Neural progenitor cell (in vitro differentiated cells): ENCODE measurements at regions not wholly inside any gene's neighbourhood (a gene's known extent, or its start where the extent isn't known, plus 50 kb on each side); places are given as distances from the start of the nearest gene placed in this dataset.

Source experiments
- DNase-seq: peaks from one replicate; pipeline ENCODE4 v3.0.0-alpha.2; 2016; ENCODE audit warnings: low spot score
- H2AFZ ChIP-seq: fragments of 200-600 bp; sonication (generic); replicated peaks from 2 replicates; pipeline ENCODE4 v1.6.1; 2016; ENCODE audit warnings: antibody characterized with exemption
- H3F3A ChIP-seq: fragments of 200-600 bp; sonication (generic); 2 replicates; pipeline ENCODE4 v1.6.1; 2016; ENCODE audit warnings: antibody characterized with exemption, low read depth
- H3K27ac ChIP-seq: fragments of 200-600 bp; sonication (generic); 2 replicates; pipeline ENCODE4 v1.5.1; 2016; ENCODE audit warnings: mild to moderate bottlenecking
- H3K27me3 ChIP-seq: fragments of 200-600 bp; sonication (generic); 2 replicates; pipeline ENCODE4 v1.6.1; 2016; ENCODE audit warnings: mild to moderate bottlenecking, moderate library complexity
- H3K36me3 ChIP-seq: fragments of 200-600 bp; sonication (generic); 2 replicates; pipeline ENCODE4 v1.5.1; 2016
- H3K4me1 ChIP-seq: fragments of 200-600 bp; sonication (generic); 2 replicates; pipeline ENCODE4 v1.6.1; 2016; ENCODE audit warnings: mixed run types
- H3K4me2 ChIP-seq: fragments of 200-600 bp; sonication (generic); 2 replicates; pipeline ENCODE4 v1.6.1; 2016
- H3K4me3 ChIP-seq: fragments of 200-600 bp; sonication (generic); 2 replicates; pipeline ENCODE4 v1.5.1; 2016
- H3K79me2 ChIP-seq: fragments of 200-600 bp; sonication (generic); 2 replicates; pipeline ENCODE4 v1.6.1; 2016; ENCODE audit warnings: low read depth
- H3K9ac ChIP-seq: fragments of 200-600 bp; sonication (generic); 2 replicates; pipeline ENCODE4 v1.6.1; 2016
- H3K9me3 ChIP-seq: fragments of 200-600 bp; sonication (generic); 2 replicates; pipeline ENCODE4 v1.5.1; 2016; ENCODE audit warnings: low read depth
- H4K20me1 ChIP-seq: fragments of 200-600 bp; sonication (generic); 2 replicates; pipeline ENCODE4 v1.6.1; 2016; ENCODE audit warnings: low read depth
- H3K27ac Mint-ChIP-seq: 3 replicates; pipeline ENCODE4 v1.8.0; 2021; ENCODE audit warnings: mixed read lengths
- H3K27me3 Mint-ChIP-seq: 2 replicates; pipeline ENCODE4 v1.8.0; 2022; ENCODE audit warnings: low read depth, mild to moderate bottlenecking, inconsistent platforms, moderate library complexity, mixed read lengths; ENCODE audit not compliant: insufficient read depth
- H3K36me3 Mint-ChIP-seq: 3 replicates; pipeline ENCODE4 v1.8.0; 2021; ENCODE audit warnings: mixed read lengths
- H3K4me1 Mint-ChIP-seq: 3 replicates; pipeline ENCODE4 v1.8.0; 2021; ENCODE audit warnings: mixed read lengths
- H3K4me3 Mint-ChIP-seq: 3 replicates; pipeline ENCODE4 v1.8.0; 2021; ENCODE audit warnings: mild to moderate bottlenecking, moderate library complexity, mixed read lengths
- H3K9me3 Mint-ChIP-seq: 3 replicates; pipeline ENCODE4 v1.8.0; 2020; ENCODE audit warnings: mixed read lengths
- CTCF ChIP-seq: fragments of 200-600 bp; sonication (generic); IDR thresholded peaks from 2 replicates; pipeline ENCODE4 v1.5.1; 2017; ENCODE audit warnings: antibody characterized with exemption, mild to moderate bottlenecking
- EZH2 ChIP-seq: fragments of 200-600 bp; sonication (generic); IDR thresholded peaks from 2 replicates; pipeline ENCODE4 v1.6.1; 2017; ENCODE audit warnings: antibody characterized with exemption, mild to moderate bottlenecking, moderate library complexity
- EZH2phosphoT487 ChIP-seq: fragments of 200-600 bp; sonication (generic); IDR thresholded peaks from 2 replicates; pipeline ENCODE4 v1.6.1; 2017; ENCODE audit warnings: antibody characterized with exemption

GRCh38 chr15:26358708-26359107, 414.2 kb downstream of the GABRB3 start:
- no peaks in the 10 kb centered on the region for H3K4me1 ChIP-seq
- H3K27me3 Mint-ChIP-seq: no peaks in the 10 kb centered on the region
- H3K9me3 Mint-ChIP-seq: peaks cover 3% of the 10 kb centered on the region
- H3K36me3 Mint-ChIP-seq: no peaks in the 10 kb centered on the region
- no peaks in the 10 kb centered on the region for H3K9me3 ChIP-seq
- H3K36me3 ChIP-seq: no peaks in the 10 kb centered on the region
- no peak for DNase-seq
- no peaks in the 10 kb centered on the region for H3K27me3 ChIP-seq
- H3K4me2 ChIP-seq: no peak overlapping the region
- H4K20me1 ChIP-seq: no peaks in the 10 kb centered on the region
- peaks cover 15% of the 10 kb centered on the region for H3K4me1 Mint-ChIP-seq
- no peak overlapping the region for H3K4me3 ChIP-seq
- H3K79me2 ChIP-seq: no peaks in the 10 kb centered on the region
- TF ChIP-seq EZH2phosphoT487 (no peak), CTCF (no peak), EZH2 (no peak)
- H3F3A ChIP-seq: no peaks in the 10 kb centered on the region
- H3K4me3 Mint-ChIP-seq: no peak overlapping the region
- H3K9ac ChIP-seq: no peak overlapping the region
- no peak overlapping the region for H3K27ac Mint-ChIP-seq
- no peak overlapping the region for H2AFZ ChIP-seq
- H3K27ac ChIP-seq: no peak overlapping the region

- H3K9me3 Mint-ChIP-seq: no peaks in the 10 kb centered on the region
- no peaks in the 10 kb centered on the region for H3K27me3 ChIP-seq
These were observed 415.2 kb downstream of the GABRB3 start for GRCh38 chr15:26357653-26358052.

GRCh38 chr15:26355472-26356074, 417.3 kb downstream of the GABRB3 start:
- H3K27ac Mint-ChIP-seq: no peak overlapping the region
- H3K4me1 ChIP-seq: no peaks in the 10 kb centered on the region

More at GRCh38 chr15:26357653-26358052, 415.2 kb downstream of the GABRB3 start:
- Mint-ChIP-seq H3K36me3 (no peaks in the 10 kb centered on the region), H3K27ac (no peak overlapping the region), H3K4me3 (no peak overlapping the region), H3K4me1 (peaks cover 15% of the 10 kb centered on the region), H3K27me3 (peaks cover 3% of the 10 kb centered on the region)
- no peak overlapping the region for H3K4me2 ChIP-seq
- no peaks in the 10 kb centered on the region for H3K79me2 ChIP-seq
- no peak overlapping the region for H2AFZ ChIP-seq
- no peak overlapping the region for H3K9ac ChIP-seq
- no peak for DNase-seq
- no peaks in the 10 kb centered on the region for H3K9me3 ChIP-seq
- no peaks in the 10 kb centered on the region for H3F3A ChIP-seq
- H3K4me1 ChIP-seq: no peaks in the 10 kb centered on the region
- H3K4me3 ChIP-seq: no peak overlapping the region
- H3K36me3 ChIP-seq: no peaks in the 10 kb centered on the region
- no peak for TF ChIP-seq EZH2phosphoT487
- no peak for TF ChIP-seq CTCF
- no peak for TF ChIP-seq EZH2
- no peaks in the 10 kb centered on the region for H4K20me1 ChIP-seq
- H3K27ac ChIP-seq: no peak overlapping the region

More at GRCh38 chr15:26355472-26356074, 417.3 kb downstream of the GABRB3 start:
- H3K4me1 Mint-ChIP-seq: peaks cover 15% of the 10 kb centered on the region
- no peak overlapping the region for H3K4me2 ChIP-seq
- H3K9me3 ChIP-seq: no peaks in the 10 kb centered on the region
- peaks cover 3% of the 10 kb centered on the region for H3K27me3 Mint-ChIP-seq
- no peaks in the 10 kb centered on the region for H3K9me3 Mint-ChIP-seq
- no peaks in the 10 kb centered on the region for H3K79me2 ChIP-seq
- no peak overlapping the region for H3K27ac ChIP-seq
- no peaks in the 10 kb centered on the region for H3K36me3 ChIP-seq
- H3K4me3 Mint-ChIP-seq: no peak overlapping the region
- H2AFZ ChIP-seq: no peak overlapping the region
- no peak overlapping the region for H3K4me3 ChIP-seq
- no peak for DNase-seq
- H3K9ac ChIP-seq: no peak overlapping the region
- no peaks in the 10 kb centered on the region for H3K27me3 ChIP-seq
- TF ChIP-seq EZH2: no peak
- no peak for TF ChIP-seq EZH2phosphoT487
- TF ChIP-seq CTCF: no peak
- H3F3A ChIP-seq: no peaks in the 10 kb centered on the region
- H3K36me3 Mint-ChIP-seq: no peaks in the 10 kb centered on the region
- no peaks in the 10 kb centered on the region for H4K20me1 ChIP-seq
